ENCODE measurements at regions not wholly inside any gene's neighbourhood (a gene's known extent, or its start where the extent isn't known, plus 50 kb on each side); places are given as distances from the start of the nearest gene placed in this dataset.

GRCh38 chr10:90458054-90458453, 399.8 kb downstream of the HTR7 start:
- DNase-seq (ENCODE audit: low read depth, low spot score): peak; percentile 20
- Histone ChIP-seq H3K27ac (ENCODE audit: low read length) (no peak overlapping the region), H3K36me3 (ENCODE audit: control insufficient read depth, insufficient read depth, low read length) (no peaks in the 10 kb centered on the region), H3K4me1 (ENCODE audit: control insufficient read depth, insufficient read depth, low read length) (no peaks in the 10 kb centered on the region), H3K4me3 (ENCODE audit: low read depth in 2 of 2, low read length in 2 of 2) (no peak overlapping the region), H3K27me3 (ENCODE audit: control insufficient read depth, insufficient read depth, low read length) (no peaks in the 10 kb centered on the region), H3K9me3 (ENCODE audit: control insufficient read depth, insufficient read depth, low read depth, low read length) (no peaks in the 10 kb centered on the region)
- no peak for ATAC-seq
- no TSS peak for BruUV-seq (replicated peaks)
- TF ChIP-seq REST (IDR thresholded peaks at IDR 0.05; ENCODE audit: insufficient read depth in 1 of 2, low read depth in 2 of 2, low read length in 1 of 2) (no peak), TCF7L2 (IDR thresholded peaks at IDR 0.05; ENCODE audit: low read depth, low read length) (no peak), CTCF (IDR thresholded peaks at IDR 0.05) (no peak), SIN3A (IDR thresholded peaks at IDR 0.05; ENCODE audit: borderline replicate concordance, insufficient read depth, low read depth, low read length) (no peak), POLR2AphosphoS5 (IDR thresholded peaks at IDR 0.05; ENCODE audit: low read depth, low read length) (no peak)
- intact Hi-C loops (cut with micrococcal nuclease; ENCODE audit: unreplicated experiment): no loop called here
- in situ Hi-C loops (cut with HindIII; ENCODE audit: low pct_unique_long_range_greater_than_20kb, low sequenced_read_pairs): no loop called here
- CTCF ChIA-PET: no interaction called here
- POLR2A ChIA-PET: no interaction called here

GRCh38 chr10:90458571-90458970, 399.3 kb downstream of the HTR7 start:
- in situ Hi-C loops (cut with HindIII; ENCODE audit: low pct_unique_long_range_greater_than_20kb, low sequenced_read_pairs): no loop called here
- POLR2A ChIA-PET: no interaction called here

More at GRCh38 chr10:90458571-90458970, 399.3 kb downstream of the HTR7 start:
- Histone ChIP-seq H3K4me1 (ENCODE audit: control insufficient read depth, insufficient read depth, low read length) (no peaks in the 10 kb centered on the region), H3K9me3 (ENCODE audit: control insufficient read depth, insufficient read depth, low read depth, low read length) (no peaks in the 10 kb centered on the region), H3K27ac (ENCODE audit: low read length) (no peak overlapping the region), H3K36me3 (ENCODE audit: control insufficient read depth, insufficient read depth, low read length) (no peaks in the 10 kb centered on the region), H3K27me3 (ENCODE audit: control insufficient read depth, insufficient read depth, low read length) (no peaks in the 10 kb centered on the region), H3K4me3 (ENCODE audit: low read depth in 2 of 2, low read length in 2 of 2) (no peak overlapping the region)
- no TSS peak for BruUV-seq (replicated peaks)
- intact Hi-C loops (cut with micrococcal nuclease; ENCODE audit: unreplicated experiment): no loop called here
- CTCF ChIA-PET: no interaction called here
- TF ChIP-seq POLR2AphosphoS5 (IDR thresholded peaks at IDR 0.05; ENCODE audit: low read depth, low read length) (no peak), CTCF (IDR thresholded peaks at IDR 0.05) (no peak), TCF7L2 (IDR thresholded peaks at IDR 0.05; ENCODE audit: low read depth, low read length) (no peak), REST (IDR thresholded peaks at IDR 0.05; ENCODE audit: insufficient read depth in 1 of 2, low read depth in 2 of 2, low read length in 1 of 2) (no peak), SIN3A (IDR thresholded peaks at IDR 0.05; ENCODE audit: borderline replicate concordance, insufficient read depth, low read depth, low read length) (no peak)
- DNase-seq (ENCODE audit: low read depth, low spot score) (no peak), ATAC-seq (no peak)

All from Panc1 (cell line).